Fibroblast of skin of right biceps (primary cell): ENCODE measurements at regions not wholly inside any gene's neighbourhood (a gene's known extent, or its start where the extent isn't known, plus 50 kb on each side); places are given as distances from the start of the nearest gene placed in this dataset.
"Not testable (repeated sequence)": the region's sequence is repeated elsewhere in the genome, so short reads cannot be mapped to it uniquely, and the experiment has no call there.

ENCODE experiments used
- DNase-seq: peaks from one replicate; pipeline ENCODE4 v3.0.0-alpha.2; 2013

GRCh38 chr4:26217961-26218676 lies 102.7 kb upstream of the RBPJ start:
- DNase-seq: peak; percentile 52

GRCh38 chr4:26218677-26219605 lies 101.9 kb upstream of the RBPJ start:
- no peak for DNase-seq

GRCh38 chr4:26220696-26221095 lies 100.1 kb upstream of the RBPJ start:
- peak; percentile 81 for DNase-seq

GRCh38 chr4:26223155-26223554 lies 97.7 kb upstream of the RBPJ start:
- peak; percentile 72 for DNase-seq

- no peak for DNase-seq
Observed at GRCh38 chr4:26226629-26227376, 94.0 kb upstream of the RBPJ start.

- no peak for DNase-seq
Observed at GRCh38 chr4:26227601-26228229, 93.1 kb upstream of the RBPJ start.

GRCh38 chr4:26228883-26229282 lies 91.9 kb upstream of the RBPJ start:
- DNase-seq: no peak

GRCh38 chr4:26229974-26230373 lies 90.8 kb upstream of the RBPJ start:
- no peak for DNase-seq

- no peak for DNase-seq
Observed at GRCh38 chr4:26233350-26233749, 87.5 kb upstream of the RBPJ start.

- DNase-seq: peak; percentile 40
Observed at GRCh38 chr4:26235500-26235899, 85.3 kb upstream of the RBPJ start.

GRCh38 chr4:26237916-26238315 lies 82.9 kb upstream of the RBPJ start:
- no peak for DNase-seq

- no peak for DNase-seq
Observed at GRCh38 chr4:26238426-26238777, 82.4 kb upstream of the RBPJ start.

- DNase-seq: peak; percentile 79
Observed at GRCh38 chr4:26238778-26239679, 81.8 kb upstream of the RBPJ start.

GRCh38 chr4:26239801-26240200 lies 81.0 kb upstream of the RBPJ start:
- DNase-seq: no peak

GRCh38 chr4:26241179-26241578 lies 79.6 kb upstream of the RBPJ start:
- DNase-seq: no peak

GRCh38 chr4:26242451-26242850 lies 78.4 kb upstream of the RBPJ start:
- DNase-seq: peak; percentile 41

- not testable (repeated sequence) for DNase-seq
Observed at GRCh38 chr4:26244138-26244537, 76.7 kb upstream of the RBPJ start.

GRCh38 chr4:26248647-26249046 lies 72.2 kb upstream of the RBPJ start:
- DNase-seq: peak; percentile 59

GRCh38 chr4:26252349-26253025 lies 68.3 kb upstream of the RBPJ start:
- DNase-seq: no peak

GRCh38 chr4:26253968-26254367 lies 66.8 kb upstream of the RBPJ start:
- no peak for DNase-seq

GRCh38 chr4:26255989-26256388 lies 64.8 kb upstream of the RBPJ start:
- DNase-seq: no peak
